ENCODE measurements at regions not wholly inside any gene's neighbourhood (a gene's known extent, or its start where the extent isn't known, plus 50 kb on each side); places are given as distances from the start of the nearest gene placed in this dataset.

DNA sequence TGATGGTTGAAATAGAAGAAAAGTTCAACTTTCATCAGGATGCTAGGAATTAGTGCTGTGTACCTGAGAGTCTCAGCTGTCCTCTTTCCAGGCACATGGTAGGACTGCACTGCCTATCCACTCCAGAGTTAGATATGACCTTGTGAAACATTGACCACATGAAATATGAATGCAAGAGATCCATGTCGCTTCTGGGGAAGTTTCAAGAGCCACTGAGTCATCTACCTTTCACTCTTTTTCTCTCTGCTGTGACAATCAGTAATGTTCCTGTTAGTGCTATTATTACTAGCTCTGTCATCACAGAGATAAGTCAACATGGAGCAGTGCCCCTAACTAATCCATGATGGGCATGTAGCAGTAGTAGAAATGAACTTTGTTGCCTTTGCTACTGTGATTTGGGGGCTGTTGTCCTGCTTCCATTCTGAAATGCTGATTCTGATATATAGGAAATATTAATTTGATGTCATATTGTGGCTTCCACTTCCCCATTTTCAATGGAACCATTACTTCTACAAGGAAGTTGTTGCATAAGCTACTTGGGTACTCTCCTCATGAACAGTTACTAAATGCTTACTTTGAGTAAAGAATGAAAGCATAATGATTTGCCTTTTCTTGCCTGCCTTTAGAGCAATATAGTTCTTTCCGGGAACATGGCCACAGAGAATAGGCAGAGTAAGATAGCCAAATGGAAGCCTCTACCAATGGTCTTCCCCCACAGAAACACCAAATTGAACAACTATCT, 192.8 kb upstream of the ZNF521 start:
- TF ChIP-seq TAF1 (IDR thresholded peaks at IDR 0.05; ENCODE audit: low read depth) (no peak), TCF12 (IDR thresholded peaks at IDR 0.05; ENCODE audit: low read depth) (no peak), NFIC (IDR thresholded peaks at IDR 0.05) (no peak), FOXM1 (IDR thresholded peaks at IDR 0.05; ENCODE audit: borderline replicate concordance, low read depth) (no peak), TEAD4 (IDR thresholded peaks at IDR 0.05) (no peak), YY1 (IDR thresholded peaks at IDR 0.05; ENCODE audit: low read depth) (no peak)
- TF ChIP-seq, protein P1, sequence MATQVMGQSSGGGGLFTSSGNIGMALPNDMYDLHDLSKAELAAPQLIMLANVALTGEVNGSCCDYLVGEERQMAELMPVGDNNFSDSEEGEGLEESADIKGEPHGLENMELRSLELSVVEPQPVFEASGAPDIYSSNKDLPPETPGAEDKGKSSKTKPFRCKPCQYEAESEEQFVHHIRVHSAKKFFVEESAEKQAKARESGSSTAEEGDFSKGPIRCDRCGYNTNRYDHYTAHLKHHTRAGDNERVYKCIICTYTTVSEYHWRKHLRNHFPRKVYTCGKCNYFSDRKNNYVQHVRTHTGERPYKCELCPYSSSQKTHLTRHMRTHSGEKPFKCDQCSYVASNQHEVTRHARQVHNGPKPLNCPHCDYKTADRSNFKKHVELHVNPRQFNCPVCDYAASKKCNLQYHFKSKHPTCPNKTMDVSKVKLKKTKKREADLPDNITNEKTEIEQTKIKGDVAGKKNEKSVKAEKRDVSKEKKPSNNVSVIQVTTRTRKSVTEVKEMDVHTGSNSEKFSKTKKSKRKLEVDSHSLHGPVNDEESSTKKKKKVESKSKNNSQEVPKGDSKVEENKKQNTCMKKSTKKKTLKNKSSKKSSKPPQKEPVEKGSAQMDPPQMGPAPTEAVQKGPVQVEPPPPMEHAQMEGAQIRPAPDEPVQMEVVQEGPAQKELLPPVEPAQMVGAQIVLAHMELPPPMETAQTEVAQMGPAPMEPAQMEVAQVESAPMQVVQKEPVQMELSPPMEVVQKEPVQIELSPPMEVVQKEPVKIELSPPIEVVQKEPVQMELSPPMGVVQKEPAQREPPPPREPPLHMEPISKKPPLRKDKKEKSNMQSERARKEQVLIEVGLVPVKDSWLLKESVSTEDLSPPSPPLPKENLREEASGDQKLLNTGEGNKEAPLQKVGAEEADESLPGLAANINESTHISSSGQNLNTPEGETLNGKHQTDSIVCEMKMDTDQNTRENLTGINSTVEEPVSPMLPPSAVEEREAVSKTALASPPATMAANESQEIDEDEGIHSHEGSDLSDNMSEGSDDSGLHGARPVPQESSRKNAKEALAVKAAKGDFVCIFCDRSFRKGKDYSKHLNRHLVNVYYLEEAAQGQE (IDR thresholded peaks at IDR 0.05; ENCODE audit: low read depth): no peak

DNA sequence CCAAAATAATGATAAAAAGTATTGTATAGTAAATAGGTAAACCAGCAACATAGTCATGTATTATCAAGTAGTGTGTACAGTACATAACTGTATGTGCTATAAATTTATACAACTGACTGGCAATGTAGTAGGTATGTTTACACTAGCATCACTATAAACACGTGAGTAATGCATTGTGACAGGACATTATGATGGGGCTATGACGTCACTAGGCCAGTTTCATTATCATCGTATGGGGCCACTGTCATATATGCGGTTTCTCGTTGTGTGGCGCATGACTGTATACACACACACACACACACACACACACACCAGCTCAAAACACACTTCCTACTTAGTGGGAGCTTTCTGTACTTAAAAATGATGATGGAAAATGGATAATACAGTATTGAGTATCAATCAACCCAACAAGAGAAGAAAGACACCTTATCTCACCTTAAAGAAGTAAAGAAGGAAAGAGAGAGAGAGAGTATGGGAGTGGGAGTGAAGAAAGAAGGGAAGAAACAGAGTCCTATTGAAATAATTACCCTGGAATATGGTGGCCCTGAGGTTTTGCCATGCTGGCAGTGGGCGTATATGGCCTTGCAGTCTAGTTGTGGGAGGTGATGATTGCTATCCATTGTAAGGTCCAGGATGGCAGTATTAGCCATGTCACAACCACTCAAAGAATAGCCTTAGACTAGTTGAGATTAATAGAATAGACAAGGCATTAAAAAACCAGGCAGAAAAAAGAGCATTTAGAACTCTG, 186.4 kb upstream of the ZNF521 start:
- TF ChIP-seq TCF12 (IDR thresholded peaks at IDR 0.05; ENCODE audit: low read depth) (no peak), ZBTB7A (IDR thresholded peaks at IDR 0.05; ENCODE audit: low read depth) (no peak), CREB1 (IDR thresholded peaks at IDR 0.05; ENCODE audit: low read depth) (no peak), EGR1 (IDR thresholded peaks at IDR 0.05) (no peak), FOXM1 (IDR thresholded peaks at IDR 0.05; ENCODE audit: borderline replicate concordance, low read depth) (no peak), RAD21 (IDR thresholded peaks at IDR 0.05; ENCODE audit: low read depth) (no peak), TEAD4 (IDR thresholded peaks at IDR 0.05) (no peak), NFIC (IDR thresholded peaks at IDR 0.05) (no peak), TAF1 (IDR thresholded peaks at IDR 0.05; ENCODE audit: low read depth) (no peak)
- TF ChIP-seq, protein P1 (IDR thresholded peaks at IDR 0.05; ENCODE audit: low read depth): no peak
- TF ChIP-seq, protein P2, sequence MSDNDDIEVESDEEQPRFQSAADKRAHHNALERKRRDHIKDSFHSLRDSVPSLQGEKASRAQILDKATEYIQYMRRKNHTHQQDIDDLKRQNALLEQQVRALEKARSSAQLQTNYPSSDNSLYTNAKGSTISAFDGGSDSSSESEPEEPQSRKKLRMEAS (IDR thresholded peaks at IDR 0.05): no peak
- TF ChIP-seq, protein P3, sequence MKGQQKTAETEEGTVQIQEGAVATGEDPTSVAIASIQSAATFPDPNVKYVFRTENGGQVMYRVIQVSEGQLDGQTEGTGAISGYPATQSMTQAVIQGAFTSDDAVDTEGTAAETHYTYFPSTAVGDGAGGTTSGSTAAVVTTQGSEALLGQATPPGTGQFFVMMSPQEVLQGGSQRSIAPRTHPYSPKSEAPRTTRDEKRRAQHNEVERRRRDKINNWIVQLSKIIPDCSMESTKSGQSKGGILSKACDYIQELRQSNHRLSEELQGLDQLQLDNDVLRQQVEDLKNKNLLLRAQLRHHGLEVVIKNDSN (IDR thresholded peaks at IDR 0.05): no peak

DNA sequence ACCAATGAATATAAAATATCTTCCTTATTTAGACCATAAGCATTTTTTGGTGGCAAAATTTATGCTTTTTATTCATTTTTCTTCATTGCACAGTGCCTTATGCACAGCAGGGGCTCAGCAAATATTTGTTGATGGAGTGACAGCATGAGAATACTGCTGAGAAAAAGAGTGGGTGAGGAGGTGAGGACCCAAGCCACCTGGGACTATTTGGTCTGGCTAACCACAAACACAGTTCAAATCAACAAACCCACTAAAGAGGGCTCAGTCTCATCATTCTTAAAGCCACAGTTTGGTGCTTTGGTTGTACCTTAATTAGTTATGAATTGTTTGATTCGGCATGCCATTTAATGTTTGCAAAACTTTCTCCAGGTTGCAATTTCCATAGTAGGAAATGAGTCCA, 183.5 kb upstream of the ZNF521 start:
- TF ChIP-seq FOXM1 (IDR thresholded peaks at IDR 0.05; ENCODE audit: borderline replicate concordance, low read depth) (no peak), CEBPB (IDR thresholded peaks at IDR 0.05) (no peak), EP300 (IDR thresholded peaks at IDR 0.05; ENCODE audit: borderline replicate concordance) (no peak), EGR1 (IDR thresholded peaks at IDR 0.05) (no peak), RAD21 (IDR thresholded peaks at IDR 0.05; ENCODE audit: low read depth) (no peak), ZBTB7A (IDR thresholded peaks at IDR 0.05; ENCODE audit: low read depth) (no peak), TEAD4 (IDR thresholded peaks at IDR 0.05) (no peak), NFIC (IDR thresholded peaks at IDR 0.05) (no peak), TCF12 (IDR thresholded peaks at IDR 0.05; ENCODE audit: low read depth) (no peak), CREB1 (IDR thresholded peaks at IDR 0.05; ENCODE audit: low read depth) (no peak), YY1 (IDR thresholded peaks at IDR 0.05; ENCODE audit: low read depth) (no peak), TAF1 (IDR thresholded peaks at IDR 0.05; ENCODE audit: low read depth) (no peak)
- TF ChIP-seq, protein P1 (IDR thresholded peaks at IDR 0.05; ENCODE audit: low read depth): no peak
- TF ChIP-seq, protein P2 (IDR thresholded peaks at IDR 0.05): no peak
- TF ChIP-seq, protein P3 (IDR thresholded peaks at IDR 0.05): no peak

DNA sequence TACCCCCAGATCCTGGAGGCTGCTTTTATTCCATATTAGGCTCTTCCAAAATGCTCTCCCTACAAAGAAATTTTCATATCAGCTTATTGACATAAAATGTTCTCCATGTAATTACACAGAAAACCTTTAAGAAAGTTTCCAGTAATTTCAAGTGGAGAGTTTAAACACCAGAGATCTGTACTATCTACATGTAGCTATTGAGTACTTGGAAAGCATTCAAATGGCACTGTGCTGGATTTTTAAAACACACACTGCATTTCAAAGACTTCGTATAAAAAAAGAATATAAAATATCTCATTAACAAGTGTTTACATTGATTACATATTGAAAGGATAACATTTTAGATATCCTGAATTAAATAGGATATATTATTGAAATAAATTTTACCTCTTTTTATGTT, 182.4 kb upstream of the ZNF521 start:
- TF ChIP-seq, protein P2 (IDR thresholded peaks at IDR 0.05): no peak
- TF ChIP-seq, protein P3 (IDR thresholded peaks at IDR 0.05): no peak
- TF ChIP-seq RAD21 (IDR thresholded peaks at IDR 0.05; ENCODE audit: low read depth) (no peak), EGR1 (IDR thresholded peaks at IDR 0.05) (no peak), EP300 (IDR thresholded peaks at IDR 0.05; ENCODE audit: borderline replicate concordance) (no peak), NFIC (IDR thresholded peaks at IDR 0.05) (no peak), CREB1 (IDR thresholded peaks at IDR 0.05; ENCODE audit: low read depth) (no peak), TEAD4 (IDR thresholded peaks at IDR 0.05) (no peak), TCF12 (IDR thresholded peaks at IDR 0.05; ENCODE audit: low read depth) (no peak), ZBTB7A (IDR thresholded peaks at IDR 0.05; ENCODE audit: low read depth) (no peak), YY1 (IDR thresholded peaks at IDR 0.05; ENCODE audit: low read depth) (no peak), TAF1 (IDR thresholded peaks at IDR 0.05; ENCODE audit: low read depth) (no peak), FOXM1 (IDR thresholded peaks at IDR 0.05; ENCODE audit: borderline replicate concordance, low read depth) (no peak), CEBPB (IDR thresholded peaks at IDR 0.05) (no peak)
- TF ChIP-seq, protein P1 (IDR thresholded peaks at IDR 0.05; ENCODE audit: low read depth): no peak

Data from Ishikawa (cell line).